ENCODE measurements at regions not wholly inside any gene's neighbourhood (a gene's known extent, or its start where the extent isn't known, plus 50 kb on each side); places are given as distances from the start of the nearest gene placed in this dataset.

DNA sequence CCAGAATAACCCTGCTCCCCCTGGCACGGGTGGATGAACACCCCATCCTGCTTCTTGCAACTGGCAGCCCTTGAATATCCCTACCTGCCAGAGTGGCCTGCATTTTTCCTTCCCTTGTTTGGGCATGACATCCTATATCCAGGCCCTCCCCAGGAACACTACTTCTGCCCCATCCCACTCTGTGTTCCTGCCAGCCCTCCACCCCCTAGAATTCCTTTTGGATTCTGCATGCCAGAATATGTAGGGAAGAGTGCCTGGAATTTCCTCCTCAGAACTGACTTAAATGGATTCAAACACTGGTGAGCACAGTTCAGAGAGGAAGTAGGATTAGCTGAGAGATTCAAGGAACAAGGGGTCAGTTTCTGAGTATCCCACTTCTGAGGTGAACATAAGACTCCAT is 123.5 kb upstream of the PELI1 start:
- TF ChIP-seq, protein P1, sequence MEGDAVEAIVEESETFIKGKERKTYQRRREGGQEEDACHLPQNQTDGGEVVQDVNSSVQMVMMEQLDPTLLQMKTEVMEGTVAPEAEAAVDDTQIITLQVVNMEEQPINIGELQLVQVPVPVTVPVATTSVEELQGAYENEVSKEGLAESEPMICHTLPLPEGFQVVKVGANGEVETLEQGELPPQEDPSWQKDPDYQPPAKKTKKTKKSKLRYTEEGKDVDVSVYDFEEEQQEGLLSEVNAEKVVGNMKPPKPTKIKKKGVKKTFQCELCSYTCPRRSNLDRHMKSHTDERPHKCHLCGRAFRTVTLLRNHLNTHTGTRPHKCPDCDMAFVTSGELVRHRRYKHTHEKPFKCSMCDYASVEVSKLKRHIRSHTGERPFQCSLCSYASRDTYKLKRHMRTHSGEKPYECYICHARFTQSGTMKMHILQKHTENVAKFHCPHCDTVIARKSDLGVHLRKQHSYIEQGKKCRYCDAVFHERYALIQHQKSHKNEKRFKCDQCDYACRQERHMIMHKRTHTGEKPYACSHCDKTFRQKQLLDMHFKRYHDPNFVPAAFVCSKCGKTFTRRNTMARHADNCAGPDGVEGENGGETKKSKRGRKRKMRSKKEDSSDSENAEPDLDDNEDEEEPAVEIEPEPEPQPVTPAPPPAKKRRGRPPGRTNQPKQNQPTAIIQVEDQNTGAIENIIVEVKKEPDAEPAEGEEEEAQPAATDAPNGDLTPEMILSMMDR (IDR thresholded peaks at IDR 0.05), result no peak
- TF ChIP-seq POLR2A (IDR thresholded peaks at IDR 0.05) (no peak), POLR2AphosphoS5 (IDR thresholded peaks at IDR 0.05) (no peak)

All from breast epithelium (tissue), 3 donors.